Amniotic stem cell (primary cell): ENCODE measurements at regions not wholly inside any gene's neighbourhood (a gene's known extent, or its start where the extent isn't known, plus 50 kb on each side); places are given as distances from the start of the nearest gene placed in this dataset.
"Not testable (repeated sequence)": the region's sequence is repeated elsewhere in the genome, so short reads cannot be mapped to it uniquely, and the experiment has no call there.

ENCODE experiments used
- DNase-seq: peaks from one replicate; lab custom pipeline; 2025; lab: John Stamatoyannopoulos, UW

DNA sequence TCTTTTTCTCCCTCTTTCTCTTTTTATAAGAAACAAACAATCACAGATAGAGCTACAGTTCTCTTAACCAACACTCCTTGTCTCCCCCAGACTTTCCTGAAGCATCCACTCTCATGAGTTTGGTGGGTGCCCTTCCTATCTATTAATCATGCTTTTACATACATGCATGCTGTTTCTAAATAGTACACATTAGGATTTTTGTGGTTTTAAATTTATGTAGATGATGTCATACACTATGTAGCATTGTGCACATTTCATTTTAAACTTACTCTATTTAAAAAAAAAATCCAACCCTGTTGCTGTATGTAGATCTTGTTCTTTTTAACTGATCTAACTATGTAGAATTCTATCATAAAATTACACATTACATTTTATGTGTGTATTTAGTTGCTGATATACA, 104.3 kb upstream of the MRPS22 start:
- no peak for DNase-seq

DNA sequence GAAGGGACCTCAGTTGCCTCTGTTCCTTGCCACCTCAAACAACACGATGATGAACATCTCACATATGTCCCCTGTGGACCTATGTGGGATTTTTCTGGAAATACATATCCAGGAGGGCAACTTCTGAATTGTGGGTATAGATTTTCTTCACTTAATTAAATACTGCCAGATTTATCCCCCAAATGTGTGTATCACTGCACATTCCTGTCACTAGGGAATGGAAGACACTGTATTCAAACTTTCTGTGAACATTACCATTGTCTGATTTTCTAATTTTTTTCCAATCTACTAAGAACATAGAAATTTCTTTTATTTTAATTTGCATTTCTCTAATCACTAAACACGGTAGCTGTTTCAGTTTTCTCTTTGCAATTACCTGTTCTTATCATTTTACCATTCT, 102.0 kb upstream of the MRPS22 start:
- no peak for DNase-seq

DNA sequence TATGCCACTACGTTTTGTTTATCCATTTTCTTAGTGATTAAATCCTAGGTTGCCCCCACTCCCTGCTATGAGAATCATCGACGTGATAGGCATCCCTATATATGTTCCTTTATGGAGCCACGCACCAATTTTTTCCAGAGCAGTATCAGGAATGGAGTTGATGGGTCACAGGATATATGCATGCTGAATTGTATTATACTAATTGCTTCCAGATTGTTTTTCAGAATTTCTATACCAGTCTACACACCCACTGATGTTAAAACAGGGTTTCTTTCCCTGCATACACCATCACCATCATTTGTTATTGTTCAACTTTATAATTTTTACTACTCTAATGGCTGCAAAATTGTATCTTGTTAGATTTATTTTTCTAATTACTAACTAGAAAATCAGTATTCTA, 100.1 kb upstream of the MRPS22 start:
- DNase-seq = no peak

DNA sequence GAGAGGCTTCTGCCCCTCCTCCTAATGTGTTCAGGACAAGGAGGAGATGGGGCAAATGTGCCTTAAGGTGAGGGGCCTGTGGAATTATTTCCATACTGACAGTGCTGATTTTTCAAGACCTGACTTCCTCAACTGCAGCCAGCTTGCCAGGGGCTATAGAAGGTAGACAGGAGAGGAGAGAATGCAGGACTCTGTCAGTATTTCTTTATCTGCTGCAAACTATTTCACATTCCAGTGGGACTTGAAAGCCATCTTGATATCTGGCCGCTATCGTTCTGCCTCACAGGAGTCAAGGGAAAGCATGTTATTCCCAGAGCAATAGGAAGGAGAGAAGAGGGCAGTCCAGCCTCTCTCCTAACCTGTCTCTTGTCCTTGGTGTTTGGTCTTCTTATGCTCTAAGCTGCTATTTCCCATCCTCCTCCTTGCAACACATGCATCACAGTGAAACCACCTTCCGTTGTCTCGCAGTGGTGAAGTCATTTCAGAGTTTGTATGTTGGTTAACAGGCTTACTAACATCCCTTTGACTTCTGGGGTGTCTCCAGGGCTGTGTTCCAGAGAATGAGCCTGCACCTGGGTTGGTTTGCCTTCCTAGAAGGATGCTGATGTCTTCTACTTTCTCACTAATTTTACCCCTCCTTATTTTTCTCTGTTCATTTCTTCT, 95.1 kb upstream of the MRPS22 start:
- no peak for DNase-seq

GRCh38 chr3:139251529-139251928, 92.3 kb upstream of the MRPS22 start:
- DNase-seq = no peak

DNA sequence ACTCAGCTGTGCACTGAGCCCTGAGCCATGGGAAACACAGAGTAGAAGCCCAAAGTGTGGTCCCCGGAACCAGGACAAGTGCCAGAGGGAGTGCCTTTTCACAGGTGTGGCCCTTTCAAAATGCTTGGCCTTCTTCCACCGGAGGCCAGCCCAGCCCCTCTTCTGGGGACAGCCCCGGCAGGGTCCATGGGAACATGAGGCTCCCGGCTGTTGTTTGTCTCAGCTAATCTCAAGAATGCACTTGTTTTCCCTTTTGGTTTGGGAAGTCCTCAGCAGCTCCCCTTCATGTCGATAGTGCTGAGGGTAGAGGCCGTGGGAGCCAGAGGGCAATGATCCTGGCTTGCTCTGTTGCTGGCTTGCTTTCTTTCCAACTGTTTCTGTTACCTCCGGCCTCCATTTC, 91.1 kb upstream of the MRPS22 start:
- DNase-seq = no peak

DNA sequence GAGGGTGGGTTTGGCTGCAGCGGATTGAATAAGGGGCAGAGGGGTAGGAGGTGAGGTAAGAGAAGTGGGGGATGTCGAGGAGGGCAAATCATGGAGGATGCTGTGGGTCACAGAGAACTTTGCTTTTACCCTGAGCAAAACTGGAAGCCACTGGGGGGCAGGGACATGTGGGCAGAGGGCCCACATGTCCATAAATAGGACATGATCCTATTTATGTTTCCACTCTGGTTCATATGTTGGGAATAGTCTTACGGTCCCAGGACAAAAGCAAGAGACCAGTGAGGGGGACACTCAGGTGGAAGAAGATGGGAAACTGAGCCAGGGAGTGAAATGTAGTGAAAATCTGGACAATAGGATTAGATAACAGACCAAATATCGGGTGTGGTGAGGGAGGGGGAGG, 85.5 kb upstream of the MRPS22 start:
- DNase-seq = no peak

DNA sequence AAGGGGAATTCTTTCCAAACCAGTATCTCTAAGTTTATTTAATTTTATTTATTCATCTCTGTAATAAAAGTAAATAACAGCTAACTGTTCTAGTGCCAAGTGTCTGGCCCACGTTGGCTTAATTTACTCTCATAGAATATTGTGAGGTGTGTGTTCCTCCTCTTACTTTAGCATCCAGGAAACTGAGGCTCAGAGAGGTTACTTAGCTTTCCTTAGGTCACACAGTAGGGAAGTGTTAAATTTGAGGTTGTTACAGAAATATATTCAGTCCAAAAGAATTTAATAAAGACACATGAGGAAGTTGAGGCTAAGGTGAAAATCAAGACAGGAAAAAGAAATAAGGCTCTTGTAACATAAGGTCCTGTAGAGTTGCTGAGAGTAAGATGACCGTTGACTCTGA, 84.4 kb upstream of the MRPS22 start:
- no peak for DNase-seq

GRCh38 chr3:139260041-139260486, 83.8 kb upstream of the MRPS22 start:
- no peak for DNase-seq

DNA sequence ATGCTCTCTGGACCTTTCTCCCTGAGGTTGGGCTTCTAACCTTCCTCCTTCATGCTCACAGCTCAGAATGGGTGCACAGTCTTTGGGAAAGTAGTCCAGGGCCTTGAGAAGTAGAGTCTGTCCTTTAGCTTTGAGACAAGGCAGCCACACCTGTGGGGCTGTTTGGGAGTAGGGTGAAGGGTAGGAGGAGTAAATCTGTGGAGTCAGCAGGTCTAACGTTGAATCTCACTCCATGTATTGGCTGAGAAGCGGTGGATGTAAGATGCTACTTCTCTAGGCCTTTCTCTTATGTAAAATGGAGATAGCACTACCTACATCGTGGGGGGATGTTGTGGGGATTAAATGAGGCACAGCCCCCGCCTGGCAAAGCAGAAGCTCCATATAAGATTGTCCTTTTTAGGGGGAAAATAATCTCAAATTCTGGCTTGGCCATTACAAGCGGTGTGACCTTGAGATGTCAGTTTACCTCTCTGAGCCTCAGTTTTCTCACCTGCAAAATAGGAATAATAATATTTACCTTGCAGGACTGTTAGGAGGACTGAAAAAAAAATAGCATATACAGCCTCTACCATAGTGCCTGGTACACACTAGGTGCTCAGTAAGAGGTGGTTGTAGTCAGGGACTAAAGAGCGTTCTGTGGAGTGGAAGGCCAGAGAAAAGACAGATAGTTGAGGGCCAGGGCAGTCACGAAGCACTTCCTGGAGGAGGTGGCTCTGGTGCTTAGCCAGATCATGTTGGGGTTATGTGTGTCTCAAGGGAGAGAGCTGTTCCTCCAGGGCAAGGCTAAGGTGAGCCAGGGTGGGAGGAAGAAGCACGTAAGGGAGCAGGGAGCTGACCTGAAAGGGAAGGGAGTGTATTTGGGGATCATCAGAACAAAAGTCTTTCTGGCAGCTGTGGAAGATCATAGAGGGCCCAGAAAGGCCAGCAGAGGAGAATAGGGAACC, 82.8 kb upstream of the MRPS22 start:
- DNase-seq = no peak

DNA sequence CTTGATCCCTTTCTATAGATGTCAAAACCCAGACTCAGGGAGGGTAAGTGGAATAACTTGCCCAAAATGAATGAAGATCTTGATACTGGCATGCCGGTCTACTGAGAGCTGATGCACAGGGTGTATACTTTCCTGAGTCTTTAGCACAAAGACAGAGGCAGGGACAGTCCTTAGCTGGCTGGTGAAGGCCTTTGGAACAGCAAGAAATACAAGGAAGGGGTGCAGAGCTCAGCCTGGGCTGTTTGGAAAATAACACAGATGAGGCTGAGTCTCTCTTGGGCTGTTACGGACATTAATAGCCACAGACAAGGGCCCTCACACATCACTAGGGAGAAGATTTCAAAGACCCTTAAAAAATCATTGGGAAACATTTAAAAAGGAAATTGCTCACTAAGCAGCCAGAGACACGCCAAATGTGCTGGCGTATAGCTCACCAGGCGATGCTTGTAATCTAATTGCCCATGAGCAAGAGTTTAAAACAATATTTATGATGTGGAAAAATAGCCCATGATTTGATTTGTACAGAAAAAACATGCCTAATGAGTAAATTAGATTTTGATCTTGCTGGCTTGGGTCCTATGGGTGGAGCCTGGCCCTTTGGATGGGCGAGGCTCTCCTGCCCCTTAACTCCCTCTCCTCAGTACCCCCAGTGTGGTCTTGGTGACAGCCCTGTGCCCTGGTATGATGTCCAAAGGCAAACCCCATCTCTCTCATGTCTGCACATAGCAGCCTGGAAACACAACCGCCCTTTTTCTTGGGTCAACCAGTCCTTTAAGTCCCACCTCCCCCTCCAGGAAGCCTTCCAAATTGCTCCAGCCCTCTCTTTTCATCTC, 81.8 kb upstream of the MRPS22 start:
- no peak for DNase-seq

DNA sequence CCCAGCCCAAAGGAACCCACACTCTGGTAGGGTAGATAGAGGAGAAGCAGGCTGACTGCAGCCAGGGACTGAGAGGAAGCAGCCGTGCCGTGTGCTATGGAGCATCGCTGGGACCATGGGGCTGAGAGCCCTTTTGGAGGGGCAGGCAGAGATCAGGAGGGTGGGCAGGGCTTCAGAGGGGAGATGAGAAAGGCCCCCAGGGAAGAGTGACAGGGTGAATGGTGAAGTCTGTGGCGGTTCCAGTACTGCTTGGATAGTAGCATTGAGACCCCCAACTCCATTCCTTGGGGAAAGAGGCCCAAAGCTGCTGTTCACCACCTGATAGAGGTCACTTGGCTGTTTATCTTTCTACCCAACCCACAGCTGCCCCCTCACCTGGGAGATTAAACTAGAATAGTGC, 80.0 kb upstream of the MRPS22 start:
- no peak for DNase-seq

- no peak for DNase-seq
Measured at GRCh38 chr3:139264375-139264774, 79.4 kb upstream of the MRPS22 start.

- DNase-seq = no peak
Measured at GRCh38 chr3:139265131-139266016, 78.4 kb upstream of the MRPS22 start.

- no peak for DNase-seq
Measured at GRCh38 chr3:139267300-139268246, 76.2 kb upstream of the MRPS22 start.

GRCh38 chr3:139269984-139270383, 73.8 kb upstream of the MRPS22 start:
- DNase-seq = no peak

- DNase-seq = not testable (repeated sequence)
Measured at GRCh38 chr3:139270652-139271051, 73.2 kb upstream of the MRPS22 start.

- DNase-seq = no peak
Measured at GRCh38 chr3:139280027-139280671, 63.7 kb upstream of the MRPS22 start.

DNA sequence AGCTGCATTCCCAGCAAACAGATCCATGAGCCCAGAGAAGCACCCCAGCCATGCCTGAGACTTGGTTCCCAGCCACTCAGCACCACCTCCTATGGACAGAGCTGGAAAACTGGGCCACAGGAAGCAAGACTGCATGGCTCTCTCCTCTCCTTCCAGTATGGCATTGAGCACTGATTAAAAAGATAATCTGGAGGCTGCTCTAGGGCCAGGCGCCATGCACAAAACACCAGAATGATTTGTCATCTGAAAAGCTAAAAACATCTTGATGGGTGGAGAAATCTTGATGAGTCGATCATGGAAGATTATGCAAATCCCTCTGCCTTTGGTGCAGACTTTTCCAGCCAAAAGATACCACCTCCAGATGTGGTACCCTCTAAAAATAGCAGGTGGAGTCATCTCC, 62.7 kb upstream of the MRPS22 start:
- no peak for DNase-seq
